ENCODE measurements at regions not wholly inside any gene's neighbourhood (a gene's known extent, or its start where the extent isn't known, plus 50 kb on each side); places are given as distances from the start of the nearest gene placed in this dataset.
"Not testable (repeated sequence)": the region's sequence is repeated elsewhere in the genome, so short reads cannot be mapped to it uniquely, and the experiment has no call there.

DNA sequence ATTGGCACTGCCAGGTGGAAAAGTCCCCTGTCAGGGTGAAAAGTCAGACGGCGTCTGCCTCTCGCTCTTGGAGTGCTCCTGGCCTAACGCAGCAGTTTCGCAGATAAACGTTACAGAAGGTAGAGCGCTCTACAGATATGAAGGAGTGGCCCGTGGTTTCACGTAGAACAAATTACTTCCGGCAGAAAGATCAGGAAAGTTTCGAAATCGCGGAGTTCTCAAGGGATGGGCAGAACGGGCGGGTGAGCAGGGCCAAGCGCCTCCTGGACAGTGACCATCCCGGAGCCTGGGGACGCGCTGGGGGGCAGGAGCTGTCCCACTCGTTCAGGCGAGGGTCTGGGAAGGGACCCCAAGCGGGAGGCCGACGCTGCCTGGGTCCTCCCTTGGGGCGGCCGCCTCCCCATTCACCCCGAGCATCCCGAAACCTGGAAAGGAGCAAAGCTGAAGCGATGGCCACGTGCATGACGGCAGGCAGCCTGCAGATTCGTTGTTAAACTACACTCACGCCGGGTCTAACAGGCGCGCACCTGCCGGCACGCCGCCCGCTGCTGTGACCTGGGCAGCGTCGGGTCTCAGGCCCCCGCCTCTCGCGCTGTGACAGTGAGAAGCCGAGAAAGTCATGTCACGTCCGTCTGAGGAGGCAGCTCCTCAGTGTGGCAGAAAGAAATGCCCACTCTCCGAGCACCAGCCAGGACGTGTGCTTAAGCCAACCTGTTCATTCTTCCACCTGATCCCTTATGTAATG is 122.9 kb upstream of the SALL3 start:
- DNase-seq (ENCODE audit: low read depth): no peak

GRCh38 chr18:78857314-78858150 is 122.1 kb upstream of the SALL3 start:
- no peak for DNase-seq (ENCODE audit: low read depth)

- DNase-seq (ENCODE audit: low read depth): no peak
Measured at GRCh38 chr18:78859686-78860085, 119.9 kb upstream of the SALL3 start.

GRCh38 chr18:78860117-78860516 is 119.5 kb upstream of the SALL3 start:
- no peak for DNase-seq (ENCODE audit: low read depth)

GRCh38 chr18:78861116-78861515 is 118.5 kb upstream of the SALL3 start:
- no peak for DNase-seq (ENCODE audit: low read depth)

DNA sequence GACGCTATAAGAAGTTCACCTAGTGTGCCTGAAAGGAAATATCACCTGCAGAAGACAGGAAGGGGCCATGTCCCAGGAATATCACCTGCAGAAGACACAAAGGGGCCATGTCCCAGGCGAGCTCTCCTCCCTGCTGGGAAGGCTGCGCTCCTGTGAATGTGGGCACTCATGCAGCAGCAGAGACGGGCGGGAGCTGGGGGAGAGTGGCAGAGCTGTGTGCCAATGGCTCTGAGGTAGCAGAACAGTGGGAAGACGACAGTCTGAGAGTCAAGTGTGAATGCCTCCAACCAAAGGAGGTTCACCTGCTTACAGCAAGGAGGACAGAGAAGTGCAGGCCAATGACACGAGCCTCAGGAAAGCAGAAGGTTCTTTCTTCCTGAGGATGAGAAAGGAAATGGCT is 117.9 kb upstream of the SALL3 start:
- DNase-seq (ENCODE audit: low read depth): no peak

GRCh38 chr18:78862395-78862794 is 117.2 kb upstream of the SALL3 start:
- no peak for DNase-seq (ENCODE audit: low read depth)

DNA sequence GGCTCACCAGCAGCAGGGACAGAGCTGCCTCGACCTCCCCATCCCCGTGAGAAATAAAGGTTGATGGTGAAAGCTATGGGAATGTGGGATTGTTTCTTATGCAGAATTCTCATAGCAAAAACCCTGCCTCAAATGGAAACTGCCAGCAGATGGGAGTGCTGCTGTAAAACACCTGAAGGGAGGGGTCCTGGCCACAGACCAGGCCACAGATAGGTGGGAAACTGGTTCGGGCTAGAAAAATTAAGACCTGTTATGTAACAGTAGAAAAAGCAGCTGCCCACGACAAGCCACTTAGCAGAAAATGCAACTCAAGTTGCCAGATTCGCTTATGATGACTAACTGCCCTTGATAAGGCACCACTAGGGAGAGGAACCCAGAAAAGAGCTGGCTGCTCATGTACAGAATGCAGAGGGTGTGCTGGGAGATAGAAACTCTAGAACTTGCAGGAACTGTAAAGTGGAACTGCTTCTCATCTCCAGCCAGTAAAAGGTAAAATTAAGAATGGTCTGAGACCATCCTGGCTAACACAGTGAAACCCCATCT is 114.5 kb upstream of the SALL3 start:
- no peak for DNase-seq (ENCODE audit: low read depth)

DNA sequence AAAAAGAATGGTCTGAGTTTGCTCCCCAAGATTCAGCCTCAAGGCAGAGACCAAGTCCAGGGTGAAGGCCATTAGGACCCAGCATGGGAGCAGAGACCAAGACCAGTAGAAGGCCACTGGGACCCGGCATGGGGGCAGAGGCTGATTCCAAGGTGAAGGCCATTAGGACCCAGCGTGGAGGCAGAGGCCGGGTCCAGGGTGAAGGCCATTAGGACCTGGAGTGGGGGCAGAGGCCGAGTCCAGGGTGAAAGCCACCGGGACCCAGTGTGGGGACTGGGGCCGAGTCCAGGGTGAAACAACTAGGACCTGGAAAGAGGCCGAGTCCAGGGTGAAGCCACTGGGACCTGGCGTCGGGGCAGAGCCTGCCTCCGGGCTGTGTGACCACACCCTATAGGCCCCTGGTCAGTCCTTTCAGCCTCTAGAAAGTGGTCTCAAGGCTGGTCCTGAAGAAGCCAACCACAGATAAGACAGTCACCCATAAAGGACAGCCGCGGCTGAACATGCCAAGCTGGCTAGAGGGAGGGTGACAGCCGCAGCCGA is 113.8 kb upstream of the SALL3 start:
- DNase-seq (ENCODE audit: low read depth): no peak

GRCh38 chr18:78867131-78867530 is 112.5 kb upstream of the SALL3 start:
- no peak for DNase-seq (ENCODE audit: low read depth)

- no peak for DNase-seq (ENCODE audit: low read depth)
Measured at GRCh38 chr18:78868330-78869316, 111.0 kb upstream of the SALL3 start.

DNA sequence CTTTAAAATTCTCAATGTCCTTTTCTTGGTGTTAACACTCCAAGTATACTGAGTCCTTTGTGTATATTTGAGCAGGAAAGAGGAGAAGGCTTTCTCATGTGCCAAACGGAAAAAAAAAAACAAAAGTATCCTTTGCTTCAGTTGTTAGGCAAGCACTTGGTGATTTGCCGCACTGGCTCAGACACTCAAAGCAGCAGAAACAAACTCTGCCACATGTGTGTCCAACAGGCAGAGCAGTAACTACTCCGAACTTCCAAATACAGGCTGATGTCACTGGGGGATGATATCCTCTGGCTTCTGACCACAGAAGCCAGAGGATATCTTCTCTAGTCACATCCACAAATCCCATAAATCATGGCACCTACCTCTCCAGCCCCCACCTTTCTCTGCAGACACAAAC is 108.0 kb upstream of the SALL3 start:
- no peak for DNase-seq (ENCODE audit: low read depth)

- peak; percentile 24 for DNase-seq (ENCODE audit: low read depth)
Measured at GRCh38 chr18:78873926-78874500, 105.6 kb upstream of the SALL3 start.

DNA sequence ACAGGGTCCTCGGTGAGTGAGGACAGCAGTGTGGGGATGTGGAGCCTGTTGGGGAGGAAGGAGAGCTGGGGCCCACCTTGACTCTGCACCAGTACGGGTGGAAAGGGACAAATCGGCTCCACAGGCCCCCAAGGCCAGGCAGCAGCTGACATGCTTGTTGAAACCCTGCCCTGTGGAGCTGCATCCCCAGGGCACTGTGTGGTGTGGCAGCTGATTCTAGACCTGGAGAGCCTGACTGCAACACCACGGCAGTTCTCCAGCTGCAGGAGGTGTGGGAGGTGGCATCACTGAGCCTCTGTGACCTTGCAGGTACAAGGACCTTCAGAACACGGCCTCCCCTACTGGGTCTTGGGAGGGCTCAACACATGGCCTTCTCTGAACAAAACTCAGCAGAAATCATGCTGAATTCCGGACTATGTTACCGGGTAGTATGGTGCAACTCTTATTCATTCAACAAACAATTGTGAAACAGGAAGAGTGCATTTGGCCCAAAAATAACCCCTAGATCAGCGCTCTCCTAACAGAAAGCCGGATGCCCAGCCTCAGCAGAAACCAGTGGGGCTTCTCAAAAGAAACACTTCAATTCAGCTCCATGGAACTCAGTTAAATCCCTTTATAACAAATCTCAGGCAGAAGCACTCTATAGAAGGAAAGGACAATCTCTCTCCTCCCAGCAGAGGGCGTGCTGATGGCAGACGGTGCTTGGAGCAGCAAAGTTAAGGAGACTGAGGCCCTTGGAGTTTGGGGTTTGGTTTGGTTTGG is 104.4 kb upstream of the SALL3 start:
- no peak for DNase-seq (ENCODE audit: low read depth)

GRCh38 chr18:78875778-78876650 is 103.6 kb upstream of the SALL3 start:
- no peak for DNase-seq (ENCODE audit: low read depth)

- no peak for DNase-seq (ENCODE audit: low read depth)
Measured at GRCh38 chr18:78876868-78877267, 102.8 kb upstream of the SALL3 start.

- no peak for DNase-seq (ENCODE audit: low read depth)
Measured at GRCh38 chr18:78878335-78878734, 101.3 kb upstream of the SALL3 start.

GRCh38 chr18:78879072-78879883 is 100.3 kb upstream of the SALL3 start:
- not testable (repeated sequence) for DNase-seq (ENCODE audit: low read depth)

DNA sequence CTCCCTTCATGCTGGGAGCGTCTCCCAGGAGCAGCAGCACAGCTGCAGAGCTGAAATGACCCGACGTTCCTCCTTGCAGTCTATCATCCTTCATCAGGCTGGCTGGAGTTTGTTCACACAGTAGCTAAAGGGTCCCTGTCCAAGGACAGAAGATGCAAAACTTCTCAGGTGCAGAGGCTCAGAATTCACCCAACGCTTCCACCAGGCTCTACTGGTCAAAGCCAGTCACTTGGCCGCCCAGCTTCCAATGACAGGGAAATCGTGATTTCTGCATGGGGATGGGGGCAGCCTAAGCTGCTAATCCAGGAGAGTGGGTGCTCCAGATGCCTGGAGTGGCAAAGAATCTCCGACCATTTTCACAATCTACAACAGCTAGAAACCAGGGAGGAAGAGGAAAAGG is 97.0 kb upstream of the SALL3 start:
- no peak for DNase-seq (ENCODE audit: low read depth)
